KMS-11 (cell line): ENCODE measurements at regions not wholly inside any gene's neighbourhood (a gene's known extent, or its start where the extent isn't known, plus 50 kb on each side); places are given as distances from the start of the nearest gene placed in this dataset.

Experiments
- H2AFZ ChIP-seq: fragments of 200-600 bp; sonication (generic); 2 replicates; pipeline ENCODE4 v1.6.1; 2016; ENCODE audit warnings: antibody characterized with exemption, mixed run types, low read depth
- H3K27ac ChIP-seq: fragments of 200-600 bp; sonication (generic); 2 replicates; pipeline ENCODE4 v1.6.1; 2016; ENCODE audit warnings: mild to moderate bottlenecking, mixed run types
- H3K27me3 ChIP-seq: fragments of 200-600 bp; sonication (generic); 2 replicates; pipeline ENCODE4 v1.6.1; 2017; ENCODE audit warnings: mild to moderate bottlenecking, low read depth, mixed run types, moderate library complexity; ENCODE audit not compliant: insufficient read depth
- H3K36me3 ChIP-seq: fragments of 200-600 bp; sonication (generic); 2 replicates; pipeline ENCODE4 v1.6.1; 2017; ENCODE audit warnings: mild to moderate bottlenecking, mixed run types; ENCODE audit not compliant: insufficient read depth
- H3K4me1 ChIP-seq: fragments of 200-600 bp; sonication (generic); 2 replicates; pipeline ENCODE4 v1.6.1; 2016; ENCODE audit warnings: mild to moderate bottlenecking, low read depth, mixed run types; ENCODE audit not compliant: poor library complexity, severe bottlenecking
- H3K4me2 ChIP-seq: fragments of 200-600 bp; sonication (generic); 2 replicates; pipeline ENCODE4 v1.7.0; 2016; ENCODE audit warnings: mild to moderate bottlenecking, mixed run types
- H3K4me3 ChIP-seq: fragments of 200-600 bp; sonication (generic); IDR thresholded peaks from 2 replicates; pipeline ENCODE4 v1.6.1; 2017; ENCODE audit warnings: low read depth, low read length, mixed read lengths; ENCODE audit not compliant: insufficient read depth
- H3K79me2 ChIP-seq: fragments of 200-600 bp; sonication (generic); 2 replicates; pipeline ENCODE4 v1.6.1; 2016; ENCODE audit warnings: low read depth, mixed run types; ENCODE audit not compliant: insufficient read depth
- H3K9ac ChIP-seq: fragments of 200-600 bp; sonication (generic); 2 replicates; pipeline ENCODE4 v1.6.1; 2016; ENCODE audit warnings: mild to moderate bottlenecking, mixed run types
- H4K20me1 ChIP-seq: fragments of 200-600 bp; sonication (generic); 2 replicates; pipeline ENCODE4 v1.6.1; 2016; ENCODE audit warnings: mild to moderate bottlenecking, mixed run types; ENCODE audit not compliant: insufficient read depth
- CTCF ChIP-seq: fragments of 200-600 bp; sonication (generic); conservative IDR thresholded peaks from 2 replicates; pipeline ENCODE4 v1.6.1; 2017; ENCODE audit warnings: low read depth, mild to moderate bottlenecking, antibody characterized with exemption, low read length, moderate library complexity, mixed read lengths

GRCh38 chr1:82901118-82901517 is 1097.8 kb downstream of the TTLL7 start:
- no peak overlapping the region for H2AFZ ChIP-seq
- no peaks in the 10 kb centered on the region for H3K79me2 ChIP-seq
- no peaks in the 10 kb centered on the region for H3K36me3 ChIP-seq
- H3K4me3 ChIP-seq: no peak overlapping the region
- H4K20me1 ChIP-seq: no peaks in the 10 kb centered on the region
- no peak overlapping the region for H3K4me2 ChIP-seq
- no peaks in the 10 kb centered on the region for H3K27me3 ChIP-seq
- H3K9ac ChIP-seq: no peak overlapping the region
- no peaks in the 10 kb centered on the region for H3K4me1 ChIP-seq
- TF ChIP-seq CTCF: no peak
- H3K27ac ChIP-seq: no peak overlapping the region

DNA sequence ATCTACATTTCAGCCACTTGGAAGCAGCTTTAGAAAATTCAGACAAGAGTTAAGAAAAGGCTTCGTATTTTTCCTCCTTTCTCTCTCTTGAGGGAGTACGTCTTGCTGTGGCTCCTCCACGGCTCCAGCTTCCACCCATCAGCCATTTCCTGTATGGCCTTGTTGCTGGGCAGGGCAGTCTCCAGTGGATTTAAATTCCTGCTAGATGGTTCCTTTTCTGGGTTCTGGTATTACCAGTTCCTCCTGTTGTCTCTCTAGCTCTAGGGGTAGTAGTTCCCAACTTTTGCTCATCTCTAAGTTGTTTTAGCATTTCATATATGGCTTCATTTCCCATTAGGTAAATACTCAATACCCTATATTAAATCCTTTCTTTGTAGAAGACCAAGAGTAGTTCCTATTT is 1098.3 kb downstream of the ADGRL2 start:
- Histone ChIP-seq H3K79me2 (no peaks in the 10 kb centered on the region), H3K27ac (no peak overlapping the region), H3K4me3 (no peak overlapping the region), H3K9ac (no peak overlapping the region), H3K36me3 (no peaks in the 10 kb centered on the region), H3K27me3 (no peaks in the 10 kb centered on the region), H3K4me1 (no peaks in the 10 kb centered on the region), H2AFZ (no peak overlapping the region), H3K4me2 (no peak overlapping the region), H4K20me1 (no peaks in the 10 kb centered on the region)
- no peak for TF ChIP-seq CTCF

DNA sequence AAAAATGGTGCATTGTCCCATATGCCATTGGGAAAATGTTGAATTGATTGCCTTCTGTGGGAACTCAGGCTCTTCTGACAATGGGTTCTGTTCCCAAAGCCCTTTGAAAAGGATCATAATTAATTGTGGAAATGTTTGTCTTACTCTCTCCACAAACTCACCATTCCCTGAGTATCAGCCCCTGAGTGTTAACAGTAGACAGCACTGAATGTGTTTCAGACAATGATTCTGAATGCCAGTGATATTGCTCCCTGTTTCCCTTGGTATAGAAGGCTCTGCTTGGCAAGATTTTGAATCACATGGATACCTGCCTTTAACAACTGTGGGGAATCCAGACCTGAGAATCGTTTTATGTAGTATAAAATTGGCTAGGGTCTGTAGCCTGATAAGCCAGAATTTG is 1096.8 kb downstream of the ADGRL2 start:
- Histone ChIP-seq H3K79me2 (no peaks in the 10 kb centered on the region), H3K9ac (no peak overlapping the region), H3K4me1 (no peaks in the 10 kb centered on the region), H3K27me3 (no peaks in the 10 kb centered on the region), H3K4me3 (no peak overlapping the region), H3K4me2 (no peak overlapping the region), H3K27ac (no peak overlapping the region), H4K20me1 (no peaks in the 10 kb centered on the region), H2AFZ (no peak overlapping the region), H3K36me3 (no peaks in the 10 kb centered on the region)
- TF ChIP-seq CTCF: no peak

- Histone ChIP-seq H2AFZ (no peak overlapping the region), H3K27ac (no peak overlapping the region), H3K36me3 (no peaks in the 10 kb centered on the region), H3K79me2 (no peaks in the 10 kb centered on the region), H3K4me1 (no peaks in the 10 kb centered on the region), H3K4me2 (no peak overlapping the region), H3K4me3 (no peak overlapping the region), H4K20me1 (no peaks in the 10 kb centered on the region), H3K9ac (no peak overlapping the region), H3K27me3 (no peaks in the 10 kb centered on the region)
- TF ChIP-seq CTCF: no peak
Observed at GRCh38 chr1:82896036-82896435, 1095.3 kb downstream of the ADGRL2 start.

- H3K4me3 ChIP-seq: no peak overlapping the region
- no peaks in the 10 kb centered on the region for H3K79me2 ChIP-seq
- no peak overlapping the region for H2AFZ ChIP-seq
- no peaks in the 10 kb centered on the region for H3K4me1 ChIP-seq
- no peak for TF ChIP-seq CTCF
- no peaks in the 10 kb centered on the region for H4K20me1 ChIP-seq
- no peak overlapping the region for H3K9ac ChIP-seq
- no peak overlapping the region for H3K27ac ChIP-seq
- H3K4me2 ChIP-seq: no peak overlapping the region
- no peaks in the 10 kb centered on the region for H3K27me3 ChIP-seq
- no peaks in the 10 kb centered on the region for H3K36me3 ChIP-seq
Observed at GRCh38 chr1:82894635-82895034, 1093.9 kb downstream of the ADGRL2 start.
